ENCODE measurements at regions not wholly inside any gene's neighbourhood (a gene's known extent, or its start where the extent isn't known, plus 50 kb on each side); places are given as distances from the start of the nearest gene placed in this dataset.

DNA sequence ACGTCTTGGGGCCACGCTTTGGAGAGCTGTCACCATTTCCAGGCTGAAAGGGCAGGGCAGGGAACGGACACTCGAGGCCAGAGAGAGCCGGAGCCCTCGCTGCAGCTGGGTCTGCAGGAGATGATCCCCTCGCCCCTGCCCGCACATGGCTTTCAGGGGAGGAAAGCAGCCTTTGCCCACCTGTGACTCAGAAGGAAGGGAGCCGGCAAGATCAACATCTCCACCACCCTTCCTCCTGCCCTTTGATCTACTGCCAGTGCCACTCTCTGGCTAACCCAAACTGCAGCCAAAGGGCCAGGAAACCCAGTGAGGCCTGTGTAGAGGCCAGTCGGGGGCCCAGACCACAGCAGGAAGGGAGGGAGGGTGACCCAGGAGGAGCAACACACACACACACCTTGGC, 137.1 kb upstream of the ERCC6L2 start:
- no peaks in the 10 kb centered on the region for H3K36me3 Mint-ChIP-seq (ENCODE audit: low read depth)
- Histone ChIP-seq H3K4me3 (ENCODE audit: low read length) (no peak overlapping the region), H3K9ac (ENCODE audit: extremely low read depth, low read length, poor library complexity, severe bottlenecking) (no peak overlapping the region), H3K27me3 (ENCODE audit: control insufficient read depth, insufficient read depth, low read length, poor library complexity, severe bottlenecking) (peaks cover under 1% of the 10 kb centered on the region), H3K9me3 (ENCODE audit: control insufficient read depth, low read length) (no peaks in the 10 kb centered on the region), H3K27ac (ENCODE audit: low read depth, low read length) (no peak overlapping the region), H3K36me3 (ENCODE audit: control insufficient read depth, insufficient read depth, low read length) (no peaks in the 10 kb centered on the region), H3K4me1 (ENCODE audit: control insufficient read depth, insufficient read depth, low read length) (no peaks in the 10 kb centered on the region)
- TF ChIP-seq, protein P1, sequence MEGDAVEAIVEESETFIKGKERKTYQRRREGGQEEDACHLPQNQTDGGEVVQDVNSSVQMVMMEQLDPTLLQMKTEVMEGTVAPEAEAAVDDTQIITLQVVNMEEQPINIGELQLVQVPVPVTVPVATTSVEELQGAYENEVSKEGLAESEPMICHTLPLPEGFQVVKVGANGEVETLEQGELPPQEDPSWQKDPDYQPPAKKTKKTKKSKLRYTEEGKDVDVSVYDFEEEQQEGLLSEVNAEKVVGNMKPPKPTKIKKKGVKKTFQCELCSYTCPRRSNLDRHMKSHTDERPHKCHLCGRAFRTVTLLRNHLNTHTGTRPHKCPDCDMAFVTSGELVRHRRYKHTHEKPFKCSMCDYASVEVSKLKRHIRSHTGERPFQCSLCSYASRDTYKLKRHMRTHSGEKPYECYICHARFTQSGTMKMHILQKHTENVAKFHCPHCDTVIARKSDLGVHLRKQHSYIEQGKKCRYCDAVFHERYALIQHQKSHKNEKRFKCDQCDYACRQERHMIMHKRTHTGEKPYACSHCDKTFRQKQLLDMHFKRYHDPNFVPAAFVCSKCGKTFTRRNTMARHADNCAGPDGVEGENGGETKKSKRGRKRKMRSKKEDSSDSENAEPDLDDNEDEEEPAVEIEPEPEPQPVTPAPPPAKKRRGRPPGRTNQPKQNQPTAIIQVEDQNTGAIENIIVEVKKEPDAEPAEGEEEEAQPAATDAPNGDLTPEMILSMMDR (conservative IDR thresholded peaks at IDR 0.05), result no peak
- DNase-seq, result no peak
- H3K4me3 Mint-ChIP-seq, result no peak overlapping the region
- peaks cover 2% of the 10 kb centered on the region for H3K4me1 Mint-ChIP-seq
- WGBS, 2 experiments (ENCODE audit: insufficient coverage in 1 of 2, insufficient read length in 1 of 2), result 91 to 92% methylated on average over 6 to 10 of the region's 10 CpGs
- no peaks in the 10 kb centered on the region for H3K9me3 Mint-ChIP-seq
- H3K27me3 Mint-ChIP-seq (ENCODE audit: insufficient read depth), result peaks cover 8% of the 10 kb centered on the region
- no peak overlapping the region for H3K27ac Mint-ChIP-seq

DNA sequence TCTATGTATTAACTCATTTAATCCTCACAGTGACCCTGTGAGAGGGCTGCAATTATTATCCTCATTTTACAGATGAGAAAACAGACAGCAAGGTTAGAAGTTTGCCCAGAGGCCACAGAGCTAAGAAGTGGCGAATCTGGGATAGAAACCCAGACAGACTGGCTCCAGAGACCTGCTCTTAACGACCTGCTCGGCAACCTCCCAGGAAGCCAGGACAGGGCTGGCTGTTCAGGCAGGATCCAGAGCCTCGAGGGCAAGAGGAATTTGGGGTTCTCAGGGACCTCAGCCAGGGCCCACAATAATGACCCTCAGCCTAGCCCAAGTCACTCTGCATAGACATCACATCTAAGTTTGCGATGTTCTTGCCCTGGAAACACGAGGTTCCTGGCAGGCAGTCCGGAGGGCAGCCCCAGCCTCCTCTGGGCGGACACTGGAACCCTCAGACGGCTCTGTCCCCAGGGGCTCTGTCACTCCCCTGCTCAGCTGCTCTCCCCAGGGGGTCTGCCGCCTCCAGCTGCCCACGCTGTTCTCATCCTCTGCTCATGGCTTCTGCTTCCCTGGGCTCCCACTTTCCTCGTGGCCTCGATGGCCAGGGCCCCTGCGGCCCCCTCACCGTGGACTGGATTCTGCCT, 138.5 kb upstream of the ERCC6L2 start:
- Mint-ChIP-seq H3K36me3 (ENCODE audit: low read depth) (no peaks in the 10 kb centered on the region), H3K27me3 (ENCODE audit: insufficient read depth) (peaks cover 4% of the 10 kb centered on the region), H3K4me1 (peaks cover 10% of the 10 kb centered on the region), H3K27ac (no peak overlapping the region), H3K4me3 (no peak overlapping the region), H3K9me3 (no peaks in the 10 kb centered on the region)
- Histone ChIP-seq H3K9me3 (ENCODE audit: control insufficient read depth, low read length) (no peaks in the 10 kb centered on the region), H3K36me3 (ENCODE audit: control insufficient read depth, insufficient read depth, low read length) (no peaks in the 10 kb centered on the region), H3K4me1 (ENCODE audit: control insufficient read depth, insufficient read depth, low read length) (no peaks in the 10 kb centered on the region), H3K27me3 (ENCODE audit: control insufficient read depth, insufficient read depth, low read length, poor library complexity, severe bottlenecking) (no peaks in the 10 kb centered on the region), H3K27ac (ENCODE audit: low read depth, low read length) (no peak overlapping the region), H3K4me3 (ENCODE audit: low read length) (no peak overlapping the region), H3K9ac (ENCODE audit: extremely low read depth, low read length, poor library complexity, severe bottlenecking) (no peak overlapping the region)
- DNase-seq, result no peak
- 87 to 92% methylated on average over 12 to 15 of the region's 15 CpGs for WGBS, 2 experiments (ENCODE audit: insufficient coverage in 1 of 2, insufficient read length in 1 of 2)
- TF ChIP-seq, protein P1 (conservative IDR thresholded peaks at IDR 0.05), result no peak

DNA sequence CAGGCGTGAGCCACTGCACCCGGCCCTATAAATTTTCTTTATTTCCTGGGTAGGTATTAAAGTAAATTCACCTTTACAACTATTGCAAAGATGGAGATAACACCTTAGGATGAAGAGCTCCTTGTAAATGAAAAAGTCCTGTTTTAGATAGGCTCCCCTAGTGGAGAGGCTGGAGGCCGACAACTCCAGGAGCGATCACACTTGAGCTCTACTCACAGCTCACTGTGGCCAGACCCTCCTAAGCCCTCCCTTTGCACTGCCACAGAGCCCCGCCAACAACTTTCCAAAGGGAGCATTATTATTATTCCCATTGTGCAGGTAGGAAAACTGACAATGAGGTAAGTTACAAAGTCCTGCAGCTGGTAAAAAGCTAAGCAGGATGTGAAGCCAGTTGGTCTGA, 139.1 kb upstream of the ERCC6L2 start:
- H3K9ac ChIP-seq (ENCODE audit: extremely low read depth, low read length, poor library complexity, severe bottlenecking), result no peak overlapping the region
- no peaks in the 10 kb centered on the region for H3K36me3 ChIP-seq (ENCODE audit: control insufficient read depth, insufficient read depth, low read length)
- Mint-ChIP-seq H3K27me3 (ENCODE audit: insufficient read depth) (peaks cover 4% of the 10 kb centered on the region), H3K4me3 (no peak overlapping the region), H3K36me3 (ENCODE audit: low read depth) (no peaks in the 10 kb centered on the region), H3K4me1 (peaks cover 11% of the 10 kb centered on the region), H3K27ac (no peak overlapping the region), H3K9me3 (no peaks in the 10 kb centered on the region)
- peak; percentile 73 for DNase-seq
- TF ChIP-seq, protein P1 (conservative IDR thresholded peaks at IDR 0.05), result peak; percentile 81
- H3K27ac ChIP-seq (ENCODE audit: low read depth, low read length), result no peak overlapping the region
- H3K4me1 ChIP-seq (ENCODE audit: control insufficient read depth, insufficient read depth, low read length), result no peaks in the 10 kb centered on the region
- H3K9me3 ChIP-seq (ENCODE audit: control insufficient read depth, low read length), result no peaks in the 10 kb centered on the region
- no peaks in the 10 kb centered on the region for H3K27me3 ChIP-seq (ENCODE audit: control insufficient read depth, insufficient read depth, low read length, poor library complexity, severe bottlenecking)
- no peak overlapping the region for H3K4me3 ChIP-seq (ENCODE audit: low read length)
- 83% methylated on average over 2 to 5 of the region's 5 CpGs for WGBS, 2 experiments (ENCODE audit: insufficient coverage in 1 of 2, insufficient read length in 1 of 2)
